ENCODE measurements at regions not wholly inside any gene's neighbourhood (a gene's known extent, or its start where the extent isn't known, plus 50 kb on each side); places are given as distances from the start of the nearest gene placed in this dataset.

- no peak for TF ChIP-seq CTCF (IDR thresholded peaks at IDR 0.05; ENCODE audit: borderline replicate concordance, insufficient read depth, low read depth, low read length)
- no peak overlapping the region for H3K4me3 ChIP-seq (ENCODE audit: low read depth, low read length)
Measured at GRCh38 chrX:39984191-39984956, 113.4 kb downstream of the BCOR start.

- no peak for TF ChIP-seq CTCF (IDR thresholded peaks at IDR 0.05; ENCODE audit: borderline replicate concordance, insufficient read depth, low read depth, low read length)
Measured at GRCh38 chrX:39985071-39985470, 112.7 kb downstream of the BCOR start.

GRCh38 chrX:39985551-39985950, 112.2 kb downstream of the BCOR start:
- no peak overlapping the region for H3K4me3 ChIP-seq (ENCODE audit: low read depth, low read length)
- no peak for TF ChIP-seq CTCF (IDR thresholded peaks at IDR 0.05; ENCODE audit: borderline replicate concordance, insufficient read depth, low read depth, low read length)

More at GRCh38 chrX:39985071-39985470, 112.7 kb downstream of the BCOR start:
- H3K4me3 ChIP-seq (ENCODE audit: low read depth, low read length) = no peak overlapping the region

- H3K4me3 ChIP-seq (ENCODE audit: low read depth, low read length) = no peak overlapping the region
- TF ChIP-seq CTCF (IDR thresholded peaks at IDR 0.05; ENCODE audit: borderline replicate concordance, insufficient read depth, low read depth, low read length) = no peak
Measured at GRCh38 chrX:39988496-39988895, 109.3 kb downstream of the BCOR start.

GRCh38 chrX:39990388-39990787, 107.4 kb downstream of the BCOR start:
- TF ChIP-seq CTCF (IDR thresholded peaks at IDR 0.05; ENCODE audit: borderline replicate concordance, insufficient read depth, low read depth, low read length) = no peak
- no peak overlapping the region for H3K4me3 ChIP-seq (ENCODE audit: low read depth, low read length)

- H3K4me3 ChIP-seq (ENCODE audit: low read depth, low read length) = no peak overlapping the region
- no peak for TF ChIP-seq CTCF (IDR thresholded peaks at IDR 0.05; ENCODE audit: borderline replicate concordance, insufficient read depth, low read depth, low read length)
Measured at GRCh38 chrX:39992300-39992699, 105.5 kb downstream of the BCOR start.

- no peak for TF ChIP-seq CTCF (IDR thresholded peaks at IDR 0.05; ENCODE audit: borderline replicate concordance, insufficient read depth, low read depth, low read length)
- no peak overlapping the region for H3K4me3 ChIP-seq (ENCODE audit: low read depth, low read length)
Measured at GRCh38 chrX:39995457-39995856, 102.3 kb downstream of the BCOR start.

Measured in GM12875 (cell line).